HG03196 (cell line): ENCODE measurements at regions not wholly inside any gene's neighbourhood (a gene's known extent, or its start where the extent isn't known, plus 50 kb on each side); places are given as distances from the start of the nearest gene placed in this dataset.
"Not testable (repeated sequence)": the region's sequence is repeated elsewhere in the genome, so short reads cannot be mapped to it uniquely, and the experiment has no call there.

Experiments used
- ATAC-seq: cut with Tn5 transposase; IDR thresholded peaks from one replicate; pipeline ENCODE4 v1.9.1; 2021; ENCODE audit not compliant: unreplicated experiment

GRCh38 chr3:18988614-18989229 is 159.6 kb upstream of the KCNH8 start:
- ATAC-seq = no peak

GRCh38 chr3:18987862-18988447 is 160.4 kb upstream of the KCNH8 start:
- ATAC-seq = no peak

- no peak for ATAC-seq
Measured at GRCh38 chr3:18987070-18987469, 161.2 kb upstream of the KCNH8 start.

GRCh38 chr3:18982920-18983319 is 165.4 kb upstream of the KCNH8 start:
- ATAC-seq = no peak

GRCh38 chr3:18976102-18976501 is 172.2 kb upstream of the KCNH8 start:
- ATAC-seq = not testable (repeated sequence)

GRCh38 chr3:18968120-18968519 is 180.2 kb upstream of the KCNH8 start:
- ATAC-seq = no peak

- no peak for ATAC-seq
Measured at GRCh38 chr3:18965781-18966180, 182.5 kb upstream of the KCNH8 start.

GRCh38 chr3:18964640-18965039 is 183.7 kb upstream of the KCNH8 start:
- no peak for ATAC-seq

- no peak for ATAC-seq
Measured at GRCh38 chr3:18951333-18951732, 197.0 kb upstream of the KCNH8 start.

GRCh38 chr3:18946524-18946923 is 201.8 kb upstream of the KCNH8 start:
- no peak for ATAC-seq

GRCh38 chr3:18937574-18937973 is 210.7 kb upstream of the KCNH8 start:
- no peak for ATAC-seq

GRCh38 chr3:18919158-18919557 is 229.2 kb upstream of the KCNH8 start:
- no peak for ATAC-seq

- ATAC-seq = no peak
Measured at GRCh38 chr3:18917923-18918322, 230.4 kb upstream of the KCNH8 start.

- ATAC-seq = no peak
Measured at GRCh38 chr3:18902081-18902793, 246.1 kb upstream of the KCNH8 start.

GRCh38 chr3:18901571-18901970 is 246.7 kb upstream of the KCNH8 start:
- ATAC-seq = no peak

- ATAC-seq = peak; percentile 95
Measured at GRCh38 chr3:18900994-18901393, 247.3 kb upstream of the KCNH8 start.

GRCh38 chr3:18898911-18899310 is 249.4 kb upstream of the KCNH8 start:
- ATAC-seq = no peak

GRCh38 chr3:18892756-18893155 is 255.6 kb upstream of the KCNH8 start:
- ATAC-seq = no peak

- ATAC-seq = no peak
Measured at GRCh38 chr3:18892047-18892446, 256.3 kb upstream of the KCNH8 start.

- no peak for ATAC-seq
Measured at GRCh38 chr3:18891641-18892040, 256.7 kb upstream of the KCNH8 start.

GRCh38 chr3:18890449-18890848 is 257.9 kb upstream of the KCNH8 start:
- no peak for ATAC-seq

GRCh38 chr3:18888819-18889218 is 259.5 kb upstream of the KCNH8 start:
- no peak for ATAC-seq
